ENCODE measurements at regions not wholly inside any gene's neighbourhood (a gene's known extent, or its start where the extent isn't known, plus 50 kb on each side); places are given as distances from the start of the nearest gene placed in this dataset.

GRCh38 chr4:29559286-29559685 lies 1160.9 kb upstream of the PCDH7 start:
- Histone ChIP-seq H2BK15ac (ENCODE audit: low read length) (no peak overlapping the region), H3K4me3 (ENCODE audit: extremely low read depth in 1 of 4, insufficient read depth in 2 of 4, low read depth in 3 of 4, low read length in 4 of 4) (no peak overlapping the region), H2AK5ac (ENCODE audit: low read depth, low read length) (no peak overlapping the region), H3K23me2 (ENCODE audit: low read depth, low read length) (no peaks in the 10 kb centered on the region), H3K27ac (ENCODE audit: low read depth, low read length) (no peak overlapping the region), H2BK120ac (replicated peaks; ENCODE audit: low read depth, low read length) (no peak overlapping the region), H3K4me1 (replicated peaks in 1 of 4; ENCODE audit: control insufficient read depth in 3 of 4, insufficient read depth in 4 of 4, low read length in 3 of 4) (no peaks in the 10 kb centered on the region), H4K20me1 (replicated peaks in 1 of 2; ENCODE audit: control insufficient read depth in 1 of 2, insufficient read depth in 2 of 2, low read length in 2 of 2) (no peaks in the 10 kb centered on the region), H2BK12ac (ENCODE audit: low read depth, low read length) (no peak overlapping the region), H3K79me1 (ENCODE audit: low read depth, low read length) (no peaks in the 10 kb centered on the region), H3K4me2 (ENCODE audit: insufficient read depth in 1 of 2, low read depth in 2 of 2, low read length in 2 of 2) (no peak overlapping the region), H3K56ac (replicated peaks; ENCODE audit: insufficient read length, low read depth, low read length) (no peak overlapping the region), H3K14ac (ENCODE audit: insufficient read length) (no peak overlapping the region), H2BK5ac (ENCODE audit: low read depth, low read length) (no peak overlapping the region), H3K9me3 (ENCODE audit: insufficient read depth in 2 of 2, low read depth in 1 of 2, low read length in 1 of 2) (no peaks in the 10 kb centered on the region), H3K4ac (replicated peaks; ENCODE audit: insufficient read length, low read depth, low read length) (no peak overlapping the region), H4K91ac (replicated peaks; ENCODE audit: insufficient read length, low read length) (no peak overlapping the region), H3K9ac (replicated peaks in 1 of 4; ENCODE audit: extremely low read depth in 1 of 4, low read depth in 3 of 4, low read length in 3 of 4) (no peak overlapping the region), H2AFZ (ENCODE audit: low read length) (no peak overlapping the region), H4K8ac (ENCODE audit: extremely low read depth, insufficient read depth, low read length) (no peak overlapping the region), H3K27me3 (replicated peaks in 1 of 4; ENCODE audit: control insufficient read depth in 3 of 4, extremely low read depth in 1 of 4, insufficient read depth in 3 of 4, low read length in 3 of 4) (no peaks in the 10 kb centered on the region), H3K23ac (ENCODE audit: insufficient read length) (no peak overlapping the region), H3K36me3 (ENCODE audit: control insufficient read depth in 2 of 4, insufficient read depth in 4 of 4, low read length in 3 of 4) (no peaks in the 10 kb centered on the region), H2BK20ac (ENCODE audit: low read length) (no peak overlapping the region), H4K5ac (ENCODE audit: insufficient read length, low read depth, low read length) (no peak overlapping the region), H3K18ac (ENCODE audit: extremely low read depth, low read length) (no peak overlapping the region), H3K79me2 (ENCODE audit: control insufficient read depth in 1 of 2, insufficient read depth in 2 of 2, low read length in 2 of 2) (no peaks in the 10 kb centered on the region)
- ChIA-PET POLR2A (ENCODE audit: partially characterized antibody) (no interaction called here), CTCF (ENCODE audit: partially characterized antibody) (no interaction called here)
- FAIRE-seq (no peak), DNase-seq (ENCODE audit: low read depth in 1 of 2, low spot score in 2 of 2) (no peak)
- no peak for TF ChIP-seq CTBP2 (IDR thresholded peaks at IDR 0.05; ENCODE audit: borderline replicate concordance, insufficient read depth, insufficient read length, low read length)
- no peak for TF ChIP-seq BCL11A (IDR thresholded peaks at IDR 0.05; ENCODE audit: low read depth in 2 of 2, low read length in 2 of 2)
- TF ChIP-seq RBBP5 (IDR thresholded peaks at IDR 0.05; ENCODE audit: borderline replicate concordance, low read depth, low read length), result no peak
- TF ChIP-seq KDM4A (IDR thresholded peaks at IDR 0.05; ENCODE audit: low read depth, low read length, severe bottlenecking), result no peak
- no peak for TF ChIP-seq POLR2AphosphoS5 (IDR thresholded peaks at IDR 0.05; ENCODE audit: low read depth, low read length)
- no peak for TF ChIP-seq TCF12 (IDR thresholded peaks at IDR 0.05; ENCODE audit: low read depth, low read length)
- no peak for TF ChIP-seq TEAD4 (IDR thresholded peaks at IDR 0.05; ENCODE audit: low read depth, low read length)
- TF ChIP-seq SRF (IDR thresholded peaks at IDR 0.05; ENCODE audit: low read depth, low read length), result no peak
- no peak for TF ChIP-seq POLR2A (IDR thresholded peaks at IDR 0.05; ENCODE audit: control extremely low read depth in 1 of 2, low read depth in 2 of 2, low read length in 2 of 2)
- no peak for TF ChIP-seq EGR1 (IDR thresholded peaks at IDR 0.05; ENCODE audit: borderline replicate concordance, low read depth, low read length)
